HG02798 (cell line): ENCODE measurements at regions not wholly inside any gene's neighbourhood (a gene's known extent, or its start where the extent isn't known, plus 50 kb on each side); places are given as distances from the start of the nearest gene placed in this dataset.
"Not testable (repeated sequence)": the region's sequence is repeated elsewhere in the genome, so short reads cannot be mapped to it uniquely, and the experiment has no call there.

Experiments used
- ATAC-seq: cut with Tn5 transposase; IDR thresholded peaks from one replicate; pipeline ENCODE4 v1.9.1; 2021; ENCODE audit warnings: mild to moderate bottlenecking; ENCODE audit not compliant: unreplicated experiment, poor library complexity

GRCh38 chr5:98157368-98157767 lies 616.1 kb upstream of the RGMB start:
- ATAC-seq, result no peak

- no peak for ATAC-seq
Observed at GRCh38 chr5:98158440-98158839, 615.0 kb upstream of the RGMB start.

- no peak for ATAC-seq
Observed at GRCh38 chr5:98163796-98164493, 609.5 kb upstream of the RGMB start.

GRCh38 chr5:98168871-98169270 lies 604.6 kb upstream of the RGMB start:
- no peak for ATAC-seq

GRCh38 chr5:98170994-98171393 lies 602.5 kb upstream of the RGMB start:
- no peak for ATAC-seq

GRCh38 chr5:98173334-98173733 lies 600.1 kb upstream of the RGMB start:
- ATAC-seq, result no peak

- ATAC-seq, result no peak
Observed at GRCh38 chr5:98175474-98175873, 598.0 kb upstream of the RGMB start.

- ATAC-seq, result no peak
Observed at GRCh38 chr5:98179791-98180755, 593.4 kb upstream of the RGMB start.

- no peak for ATAC-seq
Observed at GRCh38 chr5:98186128-98186527, 587.3 kb upstream of the RGMB start.

- no peak for ATAC-seq
Observed at GRCh38 chr5:98187945-98188344, 585.5 kb upstream of the RGMB start.

GRCh38 chr5:98190344-98190743 lies 583.1 kb upstream of the RGMB start:
- not testable (repeated sequence) for ATAC-seq

GRCh38 chr5:98193921-98194760 lies 579.3 kb upstream of the RGMB start:
- no peak for ATAC-seq

- no peak for ATAC-seq
Observed at GRCh38 chr5:98200726-98201541, 572.5 kb upstream of the RGMB start.

GRCh38 chr5:98204798-98205197 lies 568.7 kb upstream of the RGMB start:
- no peak for ATAC-seq

- ATAC-seq, result no peak
Observed at GRCh38 chr5:98205691-98206461, 567.6 kb upstream of the RGMB start.

GRCh38 chr5:98206566-98206965 lies 566.9 kb upstream of the RGMB start:
- no peak for ATAC-seq

- no peak for ATAC-seq
Observed at GRCh38 chr5:98209418-98209817, 564.0 kb upstream of the RGMB start.

- no peak for ATAC-seq
Observed at GRCh38 chr5:98214240-98215051, 559.0 kb upstream of the RGMB start.
